HEK293 (cell line): ENCODE measurements at regions not wholly inside any gene's neighbourhood (a gene's known extent, or its start where the extent isn't known, plus 50 kb on each side); places are given as distances from the start of the nearest gene placed in this dataset.

Experiments used
- CTCF ChIA-PET: fragments of 350-600 bp; formaldehyde crosslinking; extraction: SDS; loops from one replicate; lab custom pipeline; 2021; ENCODE audit warnings: antibody characterized with exemption; lab: Yijun Ruan, JAX
- POLR2A ChIA-PET: fragments of 300-600 bp; formaldehyde crosslinking; extraction: SDS; loops from one replicate; lab custom pipeline; 2020; ENCODE audit warnings: antibody characterized with exemption, inconsistent platforms; lab: Yijun Ruan, JAX
- H3K27ac ChIP-seq: fragments of 200-500 bp; sonication (Bioruptor generic); 2 replicates; pipeline ENCODE4 v1.5.1; 2014; ENCODE audit warnings: low read depth, low read length, control low read depth, inconsistent platforms; ENCODE audit errors: extremely low read depth
- H3K36me3 ChIP-seq, 2 experiments: fragments of 200-500 bp in 1 of 2; sonication (Bioruptor generic) in 1 of 2; 1 replicate in 1 of 2; 2 replicates in 1 of 2; pipeline ENCODE4 v1.5.1; 2014 to 2017; ENCODE audit warnings: inconsistent platforms in 2 of 2, low read length in 2 of 2; ENCODE audit not compliant: control insufficient read depth in 2 of 2, insufficient read depth in 1 of 2
- H3K4me1 ChIP-seq: fragments of 200-500 bp; sonication (Bioruptor generic); 2 replicates; pipeline ENCODE4 v1.5.1; 2014; ENCODE audit warnings: mild to moderate bottlenecking, low read length, inconsistent platforms; ENCODE audit not compliant: control insufficient read depth, insufficient read depth
- H3K4me3 ChIP-seq: 2 replicates; pipeline ENCODE4 v1.5.1; 2011; ENCODE audit warnings: low read depth, mild to moderate bottlenecking, control low read depth, low read length, moderate library complexity
- H3K9me3 ChIP-seq: fragments of 200-500 bp; sonication (Bioruptor generic); 2 replicates; pipeline ENCODE4 v1.5.1; 2014; ENCODE audit warnings: low read depth, low read length, inconsistent platforms; ENCODE audit not compliant: control insufficient read depth, insufficient read depth
- AEBP2 ChIP-seq: fragments of 450-650 bp; formaldehyde crosslinking; IDR thresholded peaks from 2 replicates; pipeline ENCODE4 v1.5.1; 2016; ENCODE audit warnings: missing biosample characterization, missing genetic modification characterization, borderline replicate concordance
- EGR2 ChIP-seq: fragments of 450-650 bp; formaldehyde crosslinking; IDR thresholded peaks from 2 replicates; pipeline ENCODE4 v1.5.1; 2016; ENCODE audit warnings: low read depth, missing biosample characterization, missing genetic modification characterization
- GLI4 ChIP-seq: fragments of 450-650 bp; formaldehyde crosslinking; IDR thresholded peaks from 2 replicates; pipeline ENCODE4 v1.5.1; 2016; ENCODE audit warnings: missing biosample characterization, missing genetic modification characterization
- HOXD13 ChIP-seq: sonication (generic); formaldehyde crosslinking; IDR thresholded peaks from 2 replicates; pipeline ENCODE4 v1.8.0; 2022; ENCODE audit warnings: missing genetic modification reagents, borderline replicate concordance
- OVOL3 ChIP-seq: fragments of 450-650 bp; formaldehyde crosslinking; IDR thresholded peaks from 2 replicates; pipeline ENCODE4 v1.5.1; 2016; ENCODE audit warnings: missing biosample characterization, missing genetic modification characterization
- PBX3 ChIP-seq: sonication (generic); formaldehyde crosslinking; IDR thresholded peaks from 2 replicates; pipeline ENCODE4 v1.8.1; 2022; ENCODE audit warnings: mild to moderate bottlenecking, moderate library complexity, missing genetic modification reagents
- PRDM6 ChIP-seq: fragments of 450-650 bp; formaldehyde crosslinking; IDR thresholded peaks from 2 replicates; pipeline ENCODE4 v1.5.1; 2017; ENCODE audit warnings: missing biosample characterization, missing genetic modification characterization
- SCRT2 ChIP-seq: fragments of 450-650 bp; formaldehyde crosslinking; IDR thresholded peaks from 2 replicates; pipeline ENCODE4 v1.5.1; 2016; ENCODE audit warnings: missing biosample characterization, missing genetic modification characterization
- SP3 ChIP-seq: fragments of 450-650 bp; formaldehyde crosslinking; IDR thresholded peaks from 2 replicates; pipeline ENCODE4 v1.5.1; 2016; ENCODE audit warnings: missing biosample characterization, missing genetic modification characterization
- TRIM28 ChIP-seq: IDR thresholded peaks from 2 replicates; pipeline ENCODE4 v1.6.1; 2011; ENCODE audit warnings: low read length, control low read depth, borderline replicate concordance
- ZBTB8A ChIP-seq: fragments of 450-650 bp; formaldehyde crosslinking; IDR thresholded peaks from 2 replicates; pipeline ENCODE4 v1.5.1; 2016; ENCODE audit warnings: missing biosample characterization, missing genetic modification characterization
- ZIC2 ChIP-seq: fragments of 450-650 bp; formaldehyde crosslinking; IDR thresholded peaks from 2 replicates; pipeline ENCODE4 v1.5.1; 2016; ENCODE audit warnings: missing biosample characterization, missing genetic modification characterization
- ZNF16 ChIP-seq: fragments of 450-650 bp; formaldehyde crosslinking; IDR thresholded peaks from 2 replicates; pipeline ENCODE4 v1.5.1; 2016; ENCODE audit warnings: low read depth, missing biosample characterization, missing genetic modification characterization
- ZNF488 ChIP-seq: fragments of 450-650 bp; formaldehyde crosslinking; IDR thresholded peaks from 2 replicates; pipeline ENCODE4 v1.5.1; 2016; ENCODE audit warnings: missing biosample characterization, missing genetic modification characterization
- ZNF529 ChIP-seq: fragments of 450-650 bp; formaldehyde crosslinking; IDR thresholded peaks from 2 replicates; pipeline ENCODE4 v1.5.1; 2017; ENCODE audit warnings: missing genetic modification characterization, missing biosample characterization; ENCODE audit not compliant: insufficient replicate concordance
- ZNF692 ChIP-seq: fragments of 450-650 bp; formaldehyde crosslinking; IDR thresholded peaks from 2 replicates; pipeline ENCODE4 v1.5.1; 2016; ENCODE audit warnings: missing biosample characterization, missing genetic modification characterization
- ZNF701 ChIP-seq: fragments of 450-650 bp; formaldehyde crosslinking; IDR thresholded peaks from 2 replicates; pipeline ENCODE4 v1.5.1; 2016; ENCODE audit warnings: missing biosample characterization, missing genetic modification characterization
- ZNF747 ChIP-seq: fragments of 450-650 bp; formaldehyde crosslinking; IDR thresholded peaks from 2 replicates; pipeline ENCODE4 v1.5.1; 2016; ENCODE audit warnings: missing biosample characterization, missing genetic modification characterization
- TF ChIP-seq, protein P1 (sequence below): fragments of 450-650 bp; formaldehyde crosslinking; conservative IDR thresholded peaks from 2 replicates; pipeline ENCODE4 v1.5.1; 2016; ENCODE audit warnings: low read depth, missing biosample characterization, missing genetic modification characterization

- no peaks in the 10 kb centered on the region for H3K36me3 ChIP-seq
- H3K27ac ChIP-seq: no peak overlapping the region
- TF ChIP-seq TRIM28: peak; percentile 39; the same call in 1 of the 2 replicates
- no peak for TF ChIP-seq ZNF747 (tag by site-specific recombination)
- TF ChIP-seq, protein P1, sequence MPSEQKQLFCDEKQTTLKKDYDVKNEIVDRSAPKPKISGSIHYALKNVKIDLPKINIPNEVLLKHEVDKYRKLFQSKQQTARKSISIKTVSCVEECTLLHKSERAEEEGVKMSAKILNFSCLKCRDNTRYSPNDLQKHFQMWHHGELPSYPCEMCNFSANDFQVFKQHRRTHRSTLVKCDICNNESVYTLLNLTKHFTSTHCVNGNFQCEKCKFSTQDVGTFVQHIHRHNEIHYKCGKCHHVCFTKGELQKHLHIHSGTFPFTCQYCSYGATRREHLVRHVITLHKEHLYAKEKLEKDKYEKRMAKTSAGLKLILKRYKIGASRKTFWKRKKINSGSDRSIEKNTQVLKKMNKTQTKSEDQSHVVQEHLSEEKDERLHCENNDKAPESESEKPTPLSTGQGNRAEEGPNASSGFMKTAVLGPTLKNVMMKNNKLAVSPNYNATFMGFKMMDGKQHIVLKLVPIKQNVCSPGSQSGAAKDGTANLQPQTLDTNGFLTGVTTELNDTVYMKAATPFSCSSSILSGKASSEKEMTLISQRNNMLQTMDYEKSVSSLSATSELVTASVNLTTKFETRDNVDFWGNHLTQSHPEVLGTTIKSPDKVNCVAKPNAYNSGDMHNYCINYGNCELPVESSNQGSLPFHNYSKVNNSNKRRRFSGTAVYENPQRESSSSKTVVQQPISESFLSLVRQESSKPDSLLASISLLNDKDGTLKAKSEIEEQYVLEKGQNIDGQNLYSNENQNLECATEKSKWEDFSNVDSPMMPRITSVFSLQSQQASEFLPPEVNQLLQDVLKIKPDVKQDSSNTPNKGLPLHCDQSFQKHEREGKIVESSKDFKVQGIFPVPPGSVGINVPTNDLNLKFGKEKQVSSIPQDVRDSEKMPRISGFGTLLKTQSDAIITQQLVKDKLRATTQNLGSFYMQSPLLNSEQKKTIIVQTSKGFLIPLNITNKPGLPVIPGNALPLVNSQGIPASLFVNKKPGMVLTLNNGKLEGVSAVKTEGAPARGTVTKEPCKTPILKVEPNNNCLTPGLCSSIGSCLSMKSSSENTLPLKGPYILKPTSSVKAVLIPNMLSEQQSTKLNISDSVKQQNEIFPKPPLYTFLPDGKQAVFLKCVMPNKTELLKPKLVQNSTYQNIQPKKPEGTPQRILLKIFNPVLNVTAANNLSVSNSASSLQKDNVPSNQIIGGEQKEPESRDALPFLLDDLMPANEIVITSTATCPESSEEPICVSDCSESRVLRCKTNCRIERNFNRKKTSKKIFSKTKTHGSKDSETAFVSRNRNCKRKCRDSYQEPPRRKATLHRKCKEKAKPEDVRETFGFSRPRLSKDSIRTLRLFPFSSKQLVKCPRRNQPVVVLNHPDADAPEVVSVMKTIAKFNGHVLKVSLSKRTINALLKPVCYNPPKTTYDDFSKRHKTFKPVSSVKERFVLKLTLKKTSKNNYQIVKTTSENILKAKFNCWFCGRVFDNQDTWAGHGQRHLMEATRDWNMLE (tag by site-specific recombination): no peak
- TF ChIP-seq SCRT2 (tag by site-specific recombination): 0 out of 2 replicates have a peak, but pooled peaks have one; percentile 32
- TF ChIP-seq, all 188 proteins: peak for 2
- Histone ChIP-seq H3K4me3 (no peak overlapping the region), H3K4me1 (no peaks in the 10 kb centered on the region), H3K9me3 (no peaks in the 10 kb centered on the region)
- CTCF ChIA-PET: no interaction called here
- POLR2A ChIA-PET: no interaction called here
Observed at GRCh38 chr4:84319124-84319523, 180.0 kb downstream of the NKX6-1 start.

GRCh38 chr4:84317513-84317912 is 181.6 kb downstream of the NKX6-1 start:
- Histone ChIP-seq H3K4me3 (no peak overlapping the region), H3K27ac (no peak overlapping the region), H3K36me3 (no peaks in the 10 kb centered on the region), H3K9me3 (no peaks in the 10 kb centered on the region), H3K4me1 (no peaks in the 10 kb centered on the region)
- POLR2A ChIA-PET: no interaction called here
- CTCF ChIA-PET: interaction anchor here (1.3 kb wide), 1 partner anchor 212 kb away, joined by 3 read pairs; no protein-coding TSS in a partner anchor
- TF ChIP-seq ZNF692 (no peak), ZBTB8A (tag by site-specific recombination) (no peak), ZNF529 (tag by site-specific recombination) (no peak), AEBP2 (tag by site-specific recombination) (no peak), EGR2 (tag by site-specific recombination) (no peak), PRDM6 (no peak), PBX3 (no peak), GLI4 (no peak), OVOL3 (tag by site-specific recombination) (no peak), ZNF701 (tag by site-specific recombination) (no peak), ZIC2 (tag by site-specific recombination) (no peak), HOXD13 (CRISPR knock-in tag) (no peak), ZNF488 (tag by site-specific recombination) (no peak), SP3 (tag by site-specific recombination) (no peak), ZNF16 (tag by site-specific recombination) (no peak)
